Type B pancreatic cell (in vitro differentiated cells): ENCODE measurements at regions not wholly inside any gene's neighbourhood (a gene's known extent, or its start where the extent isn't known, plus 50 kb on each side); places are given as distances from the start of the nearest gene placed in this dataset.
"Not testable (repeated sequence)": the region's sequence is repeated elsewhere in the genome, so short reads cannot be mapped to it uniquely, and the experiment has no call there.

ENCODE experiments used
- DNase-seq: peaks from one replicate; pipeline ENCODE4 v3.0.0; 2021; ENCODE audit warnings: mixed read lengths; ENCODE audit not compliant: unreplicated experiment; ENCODE audit errors: extremely low spot score
- H3K27ac Mint-ChIP-seq: 2 replicates; pipeline ENCODE4 v1.8.0; 2021; ENCODE audit warnings: mild to moderate bottlenecking, mixed read lengths
- H3K27me3 Mint-ChIP-seq: 2 replicates; pipeline ENCODE4 v1.8.0; 2021; ENCODE audit warnings: mixed read lengths
- H3K36me3 Mint-ChIP-seq: 2 replicates; pipeline ENCODE4 v1.8.0; 2021; ENCODE audit warnings: mixed read lengths
- H3K4me1 Mint-ChIP-seq: one replicate; pipeline ENCODE4 v1.8.0; 2021; ENCODE audit warnings: mixed read lengths; ENCODE audit not compliant: unreplicated experiment
- H3K4me3 Mint-ChIP-seq: 2 replicates; pipeline ENCODE4 v1.8.0; 2021; ENCODE audit warnings: mild to moderate bottlenecking, mixed read lengths
- H3K9me3 Mint-ChIP-seq: 2 replicates; pipeline ENCODE4 v1.8.0; 2021; ENCODE audit warnings: mixed read lengths
- CTCF ChIP-seq: fragments of 200-600 bp; sonication (generic); conservative IDR thresholded peaks from 2 replicates; pipeline ENCODE4 v1.5.0; 2021; ENCODE audit warnings: antibody characterized with exemption, mild to moderate bottlenecking

- DNase-seq: no peak
- no peak overlapping the region for H3K27ac Mint-ChIP-seq
- no peak overlapping the region for H3K4me3 Mint-ChIP-seq
- H3K27me3 Mint-ChIP-seq: peaks cover 10% of the 10 kb centered on the region
- no peak for TF ChIP-seq CTCF
- H3K36me3 Mint-ChIP-seq: no peaks in the 10 kb centered on the region
- no peaks in the 10 kb centered on the region for H3K4me1 Mint-ChIP-seq
- H3K9me3 Mint-ChIP-seq: no peaks in the 10 kb centered on the region
Measured at GRCh38 chr6:85128781-85129180, 321.1 kb upstream of the NT5E start.

- H3K9me3 Mint-ChIP-seq, H3K4me1 Mint-ChIP-seq, H3K4me3 Mint-ChIP-seq, DNase-seq, H3K27ac Mint-ChIP-seq, H3K36me3 Mint-ChIP-seq: not testable (repeated sequence)
- peaks cover 12% of the 10 kb centered on the region for H3K27me3 Mint-ChIP-seq
Measured at GRCh38 chr6:85128256-85128655, 321.6 kb upstream of the NT5E start.

- DNase-seq: no peak
- no peak for TF ChIP-seq CTCF
- H3K36me3 Mint-ChIP-seq: no peaks in the 10 kb centered on the region
- H3K9me3 Mint-ChIP-seq: no peaks in the 10 kb centered on the region
- H3K27me3 Mint-ChIP-seq: peaks cover 16% of the 10 kb centered on the region
- no peak overlapping the region for H3K27ac Mint-ChIP-seq
- H3K4me3 Mint-ChIP-seq: no peak overlapping the region
- H3K4me1 Mint-ChIP-seq: no peaks in the 10 kb centered on the region
Measured at GRCh38 chr6:85127696-85128243, 322.1 kb upstream of the NT5E start.

GRCh38 chr6:85127168-85127498, 322.8 kb upstream of the NT5E start:
- no peaks in the 10 kb centered on the region for H3K4me1 Mint-ChIP-seq
- TF ChIP-seq CTCF: no peak

GRCh38 chr6:85126485-85127167, 323.3 kb upstream of the NT5E start:
- H3K4me1 Mint-ChIP-seq: no peaks in the 10 kb centered on the region
- peaks cover 16% of the 10 kb centered on the region for H3K27me3 Mint-ChIP-seq
- no peak overlapping the region for H3K27ac Mint-ChIP-seq
- H3K9me3 Mint-ChIP-seq: no peaks in the 10 kb centered on the region
- no peak overlapping the region for H3K4me3 Mint-ChIP-seq
- peak; percentile 70 for TF ChIP-seq CTCF
- DNase-seq: no peak
- H3K36me3 Mint-ChIP-seq: no peaks in the 10 kb centered on the region

More at GRCh38 chr6:85127168-85127498, 322.8 kb upstream of the NT5E start:
- Mint-ChIP-seq H3K4me3 (no peak overlapping the region), H3K27me3 (peaks cover 16% of the 10 kb centered on the region), H3K27ac (no peak overlapping the region), H3K9me3 (no peaks in the 10 kb centered on the region), H3K36me3 (no peaks in the 10 kb centered on the region)
- DNase-seq: no peak

GRCh38 chr6:85125526-85125925, 324.4 kb upstream of the NT5E start:
- no peaks in the 10 kb centered on the region for H3K9me3 Mint-ChIP-seq
- H3K4me1 Mint-ChIP-seq: no peaks in the 10 kb centered on the region
- no peak overlapping the region for H3K4me3 Mint-ChIP-seq
- DNase-seq: no peak
- TF ChIP-seq CTCF: no peak
- H3K36me3 Mint-ChIP-seq: no peaks in the 10 kb centered on the region
- H3K27me3 Mint-ChIP-seq: peaks cover 16% of the 10 kb centered on the region
- no peak overlapping the region for H3K27ac Mint-ChIP-seq
